BLaER1 (cell line): ENCODE measurements at regions not wholly inside any gene's neighbourhood (a gene's known extent, or its start where the extent isn't known, plus 50 kb on each side); places are given as distances from the start of the nearest gene placed in this dataset.

Experiments used
- H3K27ac ChIP-seq: shearing (Covaris generic); formaldehyde crosslinking; 2 replicates; pipeline ENCODE4 v1.8.1; 2022
- H3K27me3 ChIP-seq: shearing (Covaris generic); formaldehyde crosslinking; 2 replicates; pipeline ENCODE4 v1.8.1; 2022
- H3K36me3 ChIP-seq: shearing (Covaris generic); formaldehyde crosslinking; 2 replicates; pipeline ENCODE4 v1.8.1; 2022
- H3K4me1 ChIP-seq: shearing (Covaris generic); formaldehyde crosslinking; 2 replicates; pipeline ENCODE4 v1.8.1; 2022
- H3K4me2 ChIP-seq: shearing (Covaris generic); formaldehyde crosslinking; 2 replicates; pipeline ENCODE4 v1.8.1; 2022
- H3K4me3 ChIP-seq: shearing (Covaris generic); formaldehyde crosslinking; 2 replicates; pipeline ENCODE4 v1.8.1; 2022
- H3K9ac ChIP-seq: shearing (Covaris generic); formaldehyde crosslinking; 2 replicates; pipeline ENCODE4 v1.8.1; 2022
- H3K9me3 ChIP-seq: shearing (Covaris generic); formaldehyde crosslinking; 2 replicates; pipeline ENCODE4 v1.8.1; 2022
- H4K20me1 ChIP-seq: shearing (Covaris generic); formaldehyde crosslinking; 2 replicates; pipeline ENCODE4 v1.8.1; 2022
- Cebpa-rat ChIP-seq: shearing (Covaris generic); IDR thresholded peaks from 2 replicates; pipeline ENCODE4 v1.8.1; 2022

- no peak for TF ChIP-seq Cebpa-rat
- no peaks in the 10 kb centered on the region for H3K27me3 ChIP-seq
Measured at GRCh38 chr7:25356534-25357151, 128.4 kb upstream of the NPVF start.

GRCh38 chr7:25358926-25359325 lies 130.6 kb upstream of the NPVF start:
- no peak overlapping the region for H3K4me2 ChIP-seq

More at GRCh38 chr7:25356534-25357151, 128.4 kb upstream of the NPVF start:
- H3K4me1 ChIP-seq, result peaks cover 9% of the 10 kb centered on the region
- no peak overlapping the region for H3K4me2 ChIP-seq
- H4K20me1 ChIP-seq, result no peaks in the 10 kb centered on the region
- no peaks in the 10 kb centered on the region for H3K9me3 ChIP-seq
- H3K27ac ChIP-seq, result no peak overlapping the region
- H3K9ac ChIP-seq, result no peak overlapping the region
- no peaks in the 10 kb centered on the region for H3K36me3 ChIP-seq
- no peak overlapping the region for H3K4me3 ChIP-seq

GRCh38 chr7:25359471-25360059 lies 131.3 kb upstream of the NPVF start:
- Histone ChIP-seq H4K20me1 (no peaks in the 10 kb centered on the region), H3K4me3 (no peak overlapping the region), H3K27me3 (no peaks in the 10 kb centered on the region), H3K9ac (no peak overlapping the region), H3K4me2 (no peak overlapping the region), H3K27ac (no peak overlapping the region), H3K36me3 (no peaks in the 10 kb centered on the region), H3K9me3 (no peaks in the 10 kb centered on the region), H3K4me1 (peaks cover under 1% of the 10 kb centered on the region; the same call in 1 of the 2 replicates)
- no peak for TF ChIP-seq Cebpa-rat

More at GRCh38 chr7:25358926-25359325, 130.6 kb upstream of the NPVF start:
- no peaks in the 10 kb centered on the region for H3K27me3 ChIP-seq
- no peaks in the 10 kb centered on the region for H3K36me3 ChIP-seq
- H3K4me1 ChIP-seq, result peaks cover 7% of the 10 kb centered on the region
- no peak overlapping the region for H3K27ac ChIP-seq
- H4K20me1 ChIP-seq, result no peaks in the 10 kb centered on the region
- H3K9ac ChIP-seq, result no peak overlapping the region
- no peak for TF ChIP-seq Cebpa-rat
- no peaks in the 10 kb centered on the region for H3K9me3 ChIP-seq
- no peak overlapping the region for H3K4me3 ChIP-seq

- H3K27me3 ChIP-seq, result no peaks in the 10 kb centered on the region
- no peak overlapping the region for H3K27ac ChIP-seq
- H4K20me1 ChIP-seq, result no peaks in the 10 kb centered on the region
- H3K9me3 ChIP-seq, result no peaks in the 10 kb centered on the region
- no peaks in the 10 kb centered on the region for H3K4me1 ChIP-seq
- H3K36me3 ChIP-seq, result no peaks in the 10 kb centered on the region
- no peak overlapping the region for H3K9ac ChIP-seq
- H3K4me3 ChIP-seq, result no peak overlapping the region
- no peak overlapping the region for H3K4me2 ChIP-seq
- no peak for TF ChIP-seq Cebpa-rat
Measured at GRCh38 chr7:25360451-25360850, 132.2 kb upstream of the NPVF start.

GRCh38 chr7:25361387-25361786 lies 133.1 kb upstream of the NPVF start:
- Histone ChIP-seq H3K9me3 (no peaks in the 10 kb centered on the region), H4K20me1 (no peaks in the 10 kb centered on the region), H3K27me3 (no peaks in the 10 kb centered on the region)

GRCh38 chr7:25361863-25362262 lies 133.6 kb upstream of the NPVF start:
- Histone ChIP-seq H4K20me1 (no peaks in the 10 kb centered on the region), H3K27ac (no peak overlapping the region), H3K9me3 (no peaks in the 10 kb centered on the region), H3K4me1 (peaks cover 6% of the 10 kb centered on the region), H3K4me3 (no peak overlapping the region), H3K27me3 (no peaks in the 10 kb centered on the region), H3K9ac (no peak overlapping the region), H3K36me3 (no peaks in the 10 kb centered on the region), H3K4me2 (no peak overlapping the region)
- TF ChIP-seq Cebpa-rat, result no peak

More at GRCh38 chr7:25361387-25361786, 133.1 kb upstream of the NPVF start:
- Histone ChIP-seq H3K4me2 (no peak overlapping the region), H3K4me3 (no peak overlapping the region), H3K27ac (no peak overlapping the region), H3K36me3 (no peaks in the 10 kb centered on the region), H3K9ac (no peak overlapping the region), H3K4me1 (peaks cover 2% of the 10 kb centered on the region)
- no peak for TF ChIP-seq Cebpa-rat

GRCh38 chr7:25368599-25369201 lies 140.4 kb upstream of the NPVF start:
- Histone ChIP-seq H3K9ac (no peak overlapping the region), H4K20me1 (no peaks in the 10 kb centered on the region), H3K36me3 (no peaks in the 10 kb centered on the region), H3K27ac (no peak overlapping the region), H3K4me3 (no peak overlapping the region), H3K4me2 (no peak overlapping the region), H3K27me3 (no peaks in the 10 kb centered on the region), H3K4me1 (peaks cover 6% of the 10 kb centered on the region), H3K9me3 (peaks cover 34% of the 10 kb centered on the region)
- TF ChIP-seq Cebpa-rat, result no peak

GRCh38 chr7:25369786-25370185 lies 141.5 kb upstream of the NPVF start:
- Histone ChIP-seq H3K9me3 (peaks cover 34% of the 10 kb centered on the region), H3K4me1 (peaks cover 6% of the 10 kb centered on the region), H4K20me1 (no peaks in the 10 kb centered on the region), H3K27ac (no peak overlapping the region), H3K9ac (no peak overlapping the region), H3K36me3 (no peaks in the 10 kb centered on the region), H3K4me3 (no peak overlapping the region), H3K4me2 (no peak overlapping the region), H3K27me3 (no peaks in the 10 kb centered on the region)
- no peak for TF ChIP-seq Cebpa-rat

- Histone ChIP-seq H4K20me1 (no peaks in the 10 kb centered on the region), H3K9me3 (peaks cover 34% of the 10 kb centered on the region), H3K9ac (no peak overlapping the region), H3K27me3 (no peaks in the 10 kb centered on the region), H3K4me1 (no peaks in the 10 kb centered on the region), H3K36me3 (no peaks in the 10 kb centered on the region), H3K4me3 (no peak overlapping the region), H3K27ac (no peak overlapping the region), H3K4me2 (no peak overlapping the region)
- no peak for TF ChIP-seq Cebpa-rat
Measured at GRCh38 chr7:25371972-25372371, 143.7 kb upstream of the NPVF start.

GRCh38 chr7:25375805-25376600 lies 147.7 kb upstream of the NPVF start:
- no peak for TF ChIP-seq Cebpa-rat
- no peak overlapping the region for H3K9ac ChIP-seq
- H3K36me3 ChIP-seq, result no peaks in the 10 kb centered on the region
- peaks cover 24% of the 10 kb centered on the region for H3K9me3 ChIP-seq
- no peak overlapping the region for H3K27ac ChIP-seq
- H4K20me1 ChIP-seq, result no peaks in the 10 kb centered on the region
- no peaks in the 10 kb centered on the region for H3K4me1 ChIP-seq
- no peak overlapping the region for H3K4me2 ChIP-seq
- H3K4me3 ChIP-seq, result no peak overlapping the region
- no peaks in the 10 kb centered on the region for H3K27me3 ChIP-seq
